Lower leg skin (tissue), 3 donors: ENCODE measurements at regions not wholly inside any gene's neighbourhood (a gene's known extent, or its start where the extent isn't known, plus 50 kb on each side); places are given as distances from the start of the nearest gene placed in this dataset.

Experiments
- POLR2A ChIP-seq, 2 donors: fragments of 450-650 bp; IDR thresholded peaks; one replicate each; pipeline ENCODE4 v1.6.1; 2016 to 2017; ENCODE audit warnings: antibody characterized with exemption in 2 of 2, mild to moderate bottlenecking in 1 of 2, moderate library complexity in 1 of 2
- TF ChIP-seq, protein P1 (sequence below), 3 donors: fragments of 450-650 bp; IDR thresholded peaks; one replicate each; pipeline ENCODE4 v1.5.1; 2016; ENCODE audit warnings: antibody characterized with exemption in 3 of 3, mild to moderate bottlenecking in 3 of 3, moderate library complexity in 2 of 3

DNA sequence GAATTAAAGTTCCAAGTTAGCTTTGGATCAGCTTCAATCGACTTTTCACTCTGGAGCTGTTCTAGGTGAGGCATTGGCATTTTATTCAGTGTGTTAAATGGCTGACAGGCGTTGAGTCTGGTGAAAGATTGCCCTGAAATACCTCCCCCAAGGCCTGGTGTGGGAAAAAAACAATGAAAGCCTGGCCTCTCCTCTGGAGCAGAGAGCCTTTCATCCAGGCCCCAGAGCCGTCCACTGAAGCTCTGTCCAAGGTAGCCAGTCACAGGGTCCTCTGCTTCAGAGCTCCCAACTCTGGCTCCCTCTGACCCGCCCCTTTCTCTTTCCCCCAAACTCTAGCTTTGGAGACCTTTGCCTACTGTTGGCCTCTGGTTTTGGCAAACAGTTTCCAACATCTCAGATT is 123.6 kb upstream of the CRHR1 start:
- TF ChIP-seq, protein P1, sequence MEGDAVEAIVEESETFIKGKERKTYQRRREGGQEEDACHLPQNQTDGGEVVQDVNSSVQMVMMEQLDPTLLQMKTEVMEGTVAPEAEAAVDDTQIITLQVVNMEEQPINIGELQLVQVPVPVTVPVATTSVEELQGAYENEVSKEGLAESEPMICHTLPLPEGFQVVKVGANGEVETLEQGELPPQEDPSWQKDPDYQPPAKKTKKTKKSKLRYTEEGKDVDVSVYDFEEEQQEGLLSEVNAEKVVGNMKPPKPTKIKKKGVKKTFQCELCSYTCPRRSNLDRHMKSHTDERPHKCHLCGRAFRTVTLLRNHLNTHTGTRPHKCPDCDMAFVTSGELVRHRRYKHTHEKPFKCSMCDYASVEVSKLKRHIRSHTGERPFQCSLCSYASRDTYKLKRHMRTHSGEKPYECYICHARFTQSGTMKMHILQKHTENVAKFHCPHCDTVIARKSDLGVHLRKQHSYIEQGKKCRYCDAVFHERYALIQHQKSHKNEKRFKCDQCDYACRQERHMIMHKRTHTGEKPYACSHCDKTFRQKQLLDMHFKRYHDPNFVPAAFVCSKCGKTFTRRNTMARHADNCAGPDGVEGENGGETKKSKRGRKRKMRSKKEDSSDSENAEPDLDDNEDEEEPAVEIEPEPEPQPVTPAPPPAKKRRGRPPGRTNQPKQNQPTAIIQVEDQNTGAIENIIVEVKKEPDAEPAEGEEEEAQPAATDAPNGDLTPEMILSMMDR (IDR thresholded peaks at IDR 0.05) = no peak
- TF ChIP-seq POLR2A (IDR thresholded peaks at IDR 0.05) = no peak
